ENCODE measurements at regions not wholly inside any gene's neighbourhood (a gene's known extent, or its start where the extent isn't known, plus 50 kb on each side); places are given as distances from the start of the nearest gene placed in this dataset.

GRCh38 chr22:49327411-49328117 is 500.1 kb downstream of the BRD1 start:
- DNase-seq, result no peak

GRCh38 chr22:49326558-49326957 is 501.1 kb downstream of the BRD1 start:
- no peak for DNase-seq

- DNase-seq, result no peak
These were observed 501.9 kb downstream of the BRD1 start for GRCh38 chr22:49325531-49326395.

- DNase-seq, result no peak
These were observed 502.9 kb downstream of the BRD1 start for GRCh38 chr22:49324527-49325491.

DNA sequence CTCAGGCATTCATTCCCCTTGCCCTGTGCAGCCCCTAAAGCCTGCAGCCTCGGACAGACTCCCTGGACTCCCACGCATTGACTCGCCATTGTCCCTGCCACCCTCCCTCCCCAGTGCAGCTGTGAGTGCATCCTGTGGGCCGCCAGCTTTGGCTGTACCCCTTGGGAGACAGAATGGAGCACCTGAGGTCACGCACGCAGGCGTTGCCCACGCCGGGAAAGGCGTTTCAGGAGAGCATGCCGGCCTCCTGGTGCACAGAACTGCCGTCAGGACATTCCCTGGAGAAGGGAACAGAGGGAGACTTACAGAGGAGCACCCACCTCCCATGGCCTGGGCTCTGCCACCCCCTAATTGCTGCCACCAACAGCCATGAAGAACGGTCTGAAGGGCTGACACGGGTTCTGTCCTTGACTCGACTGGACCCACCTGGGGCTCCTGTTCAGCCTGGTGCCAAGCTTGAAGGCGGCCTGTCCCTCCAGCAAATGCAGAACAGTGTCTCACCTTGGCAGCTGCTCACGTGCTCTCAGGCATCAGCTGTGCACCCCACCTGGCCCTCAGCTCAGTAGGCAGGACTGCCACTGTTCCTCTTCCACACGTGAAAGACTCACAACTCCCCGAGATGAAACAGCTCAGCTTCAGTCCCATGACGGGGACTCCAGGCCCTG is 503.8 kb downstream of the BRD1 start:
- DNase-seq, result no peak

DNA sequence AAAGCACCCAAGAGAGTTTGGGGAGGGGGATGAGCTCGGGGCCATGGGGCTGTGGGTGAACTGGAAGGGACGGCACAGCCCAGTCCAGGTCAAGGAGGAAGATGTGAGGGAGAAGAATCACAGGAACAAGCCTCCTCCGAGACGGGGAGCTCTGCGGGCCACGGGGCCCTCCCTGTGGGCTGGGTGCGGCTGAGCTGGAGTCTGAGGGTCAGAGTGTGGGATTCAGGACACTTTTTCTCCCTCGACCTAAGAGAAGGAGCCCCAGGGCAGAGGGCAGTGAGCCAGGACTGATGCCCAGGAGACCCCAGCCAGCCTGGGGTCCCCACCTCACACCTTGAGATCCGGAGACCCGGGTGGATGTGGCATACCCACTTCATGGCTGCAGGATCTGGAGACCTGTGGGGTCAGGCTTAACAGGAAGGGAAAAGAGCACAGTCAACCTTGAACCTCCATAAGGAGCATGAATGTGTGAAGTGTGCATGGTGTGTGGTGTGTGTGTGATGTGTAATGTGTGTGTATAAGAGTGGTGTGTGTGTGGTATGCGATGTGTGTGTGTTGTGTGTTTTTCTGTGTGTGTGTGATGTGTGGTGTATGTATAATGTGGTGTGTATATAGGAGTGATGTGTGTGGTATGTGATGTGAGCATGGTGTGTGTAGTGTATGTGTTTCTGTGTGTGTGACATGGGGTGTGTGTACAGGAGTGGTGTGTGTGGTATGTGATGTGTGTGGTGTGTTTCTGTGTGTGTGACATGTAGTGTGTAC is 504.6 kb downstream of the BRD1 start:
- DNase-seq, result no peak

DNA sequence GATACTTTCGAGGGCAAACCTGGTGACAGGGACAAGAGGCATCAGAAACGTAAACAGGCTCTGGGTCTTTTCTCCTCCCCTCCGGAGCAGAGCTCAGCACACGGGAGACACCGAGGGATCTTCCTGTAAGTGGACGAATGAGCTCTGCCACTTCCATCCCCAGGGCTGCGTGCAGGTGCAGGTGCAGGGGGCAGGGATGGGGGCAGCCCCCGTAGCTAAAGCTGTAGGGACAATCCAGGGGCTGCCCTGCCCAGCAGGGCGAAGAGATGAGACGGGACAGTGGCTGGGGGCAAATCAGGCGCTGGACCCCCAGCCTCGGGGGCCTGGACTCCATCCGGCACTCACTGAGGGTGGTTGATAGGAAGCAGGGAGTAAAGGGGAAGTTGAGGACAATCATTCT is 505.4 kb downstream of the BRD1 start:
- no peak for DNase-seq

DNA sequence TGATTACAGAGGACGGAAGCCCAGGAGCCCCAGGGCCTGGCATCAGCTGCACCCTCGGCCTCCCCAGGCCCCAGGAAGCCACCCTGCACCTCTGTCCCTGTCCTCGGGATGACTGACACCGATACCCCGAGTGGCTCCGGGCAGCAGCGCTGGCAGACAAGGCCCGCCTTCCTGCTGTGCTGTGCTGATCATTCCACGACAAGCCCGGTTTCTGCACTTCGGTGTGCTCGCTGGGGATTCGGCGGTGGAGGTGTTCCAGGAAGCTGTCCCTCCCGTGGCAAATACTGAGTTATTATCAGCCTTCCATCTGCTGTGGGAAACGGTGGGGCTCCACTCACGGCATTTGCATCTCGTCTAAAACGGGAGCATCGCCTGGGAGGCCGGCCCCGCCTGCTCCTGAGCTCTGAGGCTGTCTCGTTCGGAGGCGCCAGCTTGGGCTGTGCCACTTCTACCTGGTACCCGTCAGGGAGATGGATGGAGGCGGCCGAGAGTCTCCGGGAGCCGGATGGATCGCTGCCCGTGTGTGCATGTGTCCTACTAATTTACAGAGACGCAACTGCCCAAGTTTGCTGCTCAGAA is 506.1 kb downstream of the BRD1 start:
- no peak for DNase-seq

DNA sequence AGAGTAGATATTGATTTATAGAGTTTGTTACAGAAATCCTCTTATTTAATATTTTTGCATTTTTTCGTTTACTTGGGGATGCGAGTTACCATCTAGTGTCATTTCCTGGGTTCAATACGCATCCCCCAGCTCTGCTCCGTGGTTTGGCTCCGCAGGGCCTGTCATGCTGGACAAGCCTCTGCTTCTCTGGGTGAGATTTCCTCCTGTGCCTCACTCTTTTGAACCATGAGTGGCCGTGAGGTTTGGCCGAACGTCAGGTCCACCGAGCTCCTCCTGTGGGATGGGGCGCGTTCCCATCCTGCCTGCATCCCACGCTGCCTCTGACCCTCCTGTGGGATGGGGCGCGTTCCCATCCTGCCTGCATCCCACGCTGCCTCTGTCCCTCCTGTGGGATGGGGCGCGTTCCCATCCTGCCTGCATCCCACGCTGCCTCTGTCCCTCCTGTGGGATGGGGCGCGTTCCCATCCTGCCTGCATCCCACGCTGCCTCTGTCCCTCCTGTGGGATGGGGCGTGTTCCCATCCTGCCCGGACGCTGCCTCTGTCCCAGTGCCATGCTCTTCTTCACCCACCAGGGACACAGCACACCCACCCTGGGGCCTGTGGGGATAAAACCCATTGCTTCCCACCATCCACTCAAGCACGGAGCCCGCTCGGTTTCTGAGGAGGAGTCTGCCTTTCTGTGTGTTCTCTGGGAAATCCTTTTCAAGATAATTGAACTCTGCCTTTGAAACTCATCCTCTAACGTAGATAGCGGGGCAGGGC is 506.8 kb downstream of the BRD1 start:
- no peak for DNase-seq

- DNase-seq, result no peak
These were observed 510.3 kb downstream of the BRD1 start for GRCh38 chr22:49317369-49317768.

- no peak for DNase-seq
These were observed 515.1 kb downstream of the BRD1 start for GRCh38 chr22:49312601-49313000.

DNA sequence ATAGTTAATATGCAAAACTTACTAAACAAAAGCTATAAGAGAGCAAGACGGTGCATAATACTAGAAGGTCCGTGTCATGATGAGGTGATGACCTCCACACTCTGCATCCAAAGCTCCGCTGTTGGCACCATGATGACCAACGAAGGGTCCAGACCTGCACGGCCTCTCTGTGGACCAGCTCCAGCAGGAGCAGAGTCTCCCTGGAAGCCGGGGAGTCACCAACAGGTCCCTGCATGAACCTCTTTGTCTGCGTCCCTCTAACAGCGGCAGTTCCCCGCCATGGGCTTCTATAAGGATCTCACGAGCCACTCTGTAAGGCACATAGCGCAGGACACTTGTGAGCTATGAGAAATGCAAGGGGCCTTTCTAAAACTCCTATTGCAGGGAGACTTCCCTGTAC is 517.3 kb downstream of the BRD1 start:
- no peak for DNase-seq

GRCh38 chr22:49308300-49308699 is 519.4 kb downstream of the BRD1 start:
- no peak for DNase-seq

GRCh38 chr22:49307870-49308269 is 519.8 kb downstream of the BRD1 start:
- no peak for DNase-seq

DNA sequence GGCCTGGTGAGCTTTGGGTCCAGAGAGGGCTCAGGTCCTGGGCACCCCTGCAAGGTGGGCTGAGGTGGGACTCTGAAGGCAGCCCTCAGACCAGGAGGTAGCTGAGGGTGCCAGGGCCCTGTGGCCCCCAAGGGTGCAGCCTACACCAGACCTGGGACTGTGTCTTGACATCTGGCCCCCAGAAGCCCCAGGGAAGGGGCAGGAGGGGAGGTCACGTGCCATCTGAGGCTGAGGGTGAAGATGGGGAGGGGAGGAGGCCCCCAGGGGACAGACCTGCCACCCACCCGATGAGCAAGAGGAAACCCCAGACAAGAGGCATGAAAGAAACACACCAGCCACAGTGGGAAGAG is 520.2 kb downstream of the BRD1 start:
- no peak for DNase-seq

DNA sequence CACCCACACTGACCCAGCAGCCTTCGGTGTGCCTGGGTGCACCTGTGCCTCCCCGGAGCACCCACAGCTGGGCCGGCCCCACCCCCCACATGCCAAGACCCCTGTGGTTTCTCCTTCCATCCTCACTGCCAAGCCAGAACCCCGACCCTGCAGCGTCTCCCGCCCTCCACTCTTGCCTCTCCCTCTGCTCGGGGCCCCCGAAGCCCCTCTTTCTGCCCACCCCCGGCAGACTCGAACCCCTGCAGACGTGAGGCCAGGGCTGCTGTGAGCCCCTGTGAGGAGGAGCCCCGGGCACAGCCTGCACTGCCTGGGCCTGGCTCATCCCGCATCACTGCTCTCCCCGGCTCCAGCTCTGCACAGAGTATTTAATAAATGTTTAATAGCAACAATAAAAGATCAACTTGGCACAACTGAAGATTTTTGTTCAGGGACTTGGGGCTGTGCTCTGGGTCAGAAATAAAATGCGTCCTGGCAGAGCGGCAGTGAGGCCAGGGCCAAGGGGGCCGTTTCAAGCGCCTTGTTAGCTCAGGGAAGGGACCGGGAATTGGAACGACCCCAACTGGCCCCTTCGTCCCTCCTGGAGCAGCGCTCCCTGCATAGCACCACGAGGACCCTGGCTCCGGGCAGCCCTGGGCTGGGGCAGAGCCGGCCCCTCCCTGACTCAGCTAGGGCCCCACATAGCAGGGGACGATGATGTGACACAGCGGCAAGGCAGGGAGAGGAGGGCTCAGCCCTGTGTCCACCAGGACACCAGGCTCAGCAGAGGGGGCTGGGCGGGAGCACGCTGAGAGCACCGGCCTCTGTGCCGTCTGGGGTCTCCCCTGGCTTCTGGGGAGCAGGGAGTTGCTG is 520.8 kb downstream of the BRD1 start:
- peak; percentile 7 for DNase-seq

DNA sequence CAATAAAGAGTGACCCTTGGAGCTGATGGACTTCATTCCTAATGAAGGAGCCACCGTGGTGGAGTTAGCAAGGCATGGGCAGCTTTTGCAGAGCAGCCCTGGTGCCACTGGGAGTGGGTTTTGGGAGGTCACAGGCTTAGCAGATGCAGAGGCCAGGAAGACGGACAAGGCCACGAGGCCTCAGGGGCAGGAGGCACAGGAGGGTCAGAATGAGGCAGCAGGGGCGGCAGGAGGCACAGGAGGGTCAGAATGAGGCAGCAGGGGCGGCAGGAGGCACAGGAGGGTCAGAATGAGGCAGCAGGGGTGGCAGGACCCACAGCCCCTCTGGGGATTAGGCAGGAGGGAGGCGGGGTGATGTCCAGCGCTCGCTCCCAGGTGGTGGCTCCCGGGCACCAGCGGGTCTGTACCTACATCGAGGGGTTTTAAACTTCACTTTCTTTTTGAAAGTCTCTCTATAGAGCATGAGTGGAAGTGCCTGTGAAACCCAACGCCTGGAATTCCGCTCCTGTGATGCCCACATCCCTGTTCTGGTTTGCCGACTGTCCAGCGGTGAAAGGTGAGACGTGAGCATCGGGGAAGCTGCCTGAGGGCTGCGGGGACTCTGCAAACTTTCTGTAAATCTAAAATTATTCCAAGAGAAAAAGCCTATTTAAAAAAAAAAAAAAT is 521.6 kb downstream of the BRD1 start:
- no peak for DNase-seq
